NAMALWA (cell line): ENCODE measurements at regions not wholly inside any gene's neighbourhood (a gene's known extent, or its start where the extent isn't known, plus 50 kb on each side); places are given as distances from the start of the nearest gene placed in this dataset.
"Not testable (repeated sequence)": the region's sequence is repeated elsewhere in the genome, so short reads cannot be mapped to it uniquely, and the experiment has no call there.

Experiments used
- DNase-seq: peaks from one replicate; pipeline ENCODE4 v3.0.0-alpha.2; 2015; ENCODE audit warnings: low spot score

- DNase-seq = no peak
Measured at GRCh38 chr3:64806668-64807605, 119.1 kb upstream of the ADAMTS9 start.

- no peak for DNase-seq
Measured at GRCh38 chr3:64805978-64806377, 118.2 kb upstream of the ADAMTS9 start.

- DNase-seq = no peak
Measured at GRCh38 chr3:64805248-64805647, 117.4 kb upstream of the ADAMTS9 start.

GRCh38 chr3:64803469-64803868 is 115.7 kb upstream of the ADAMTS9 start:
- no peak for DNase-seq

GRCh38 chr3:64802460-64802859 is 114.7 kb upstream of the ADAMTS9 start:
- DNase-seq = no peak

- no peak for DNase-seq
Measured at GRCh38 chr3:64801856-64802255, 114.1 kb upstream of the ADAMTS9 start.

- no peak for DNase-seq
Measured at GRCh38 chr3:64799606-64800005, 111.8 kb upstream of the ADAMTS9 start.

- DNase-seq = no peak
Measured at GRCh38 chr3:64798316-64798715, 110.5 kb upstream of the ADAMTS9 start.

GRCh38 chr3:64796607-64797399 is 109.0 kb upstream of the ADAMTS9 start:
- DNase-seq = no peak

GRCh38 chr3:64792445-64792844 is 104.6 kb upstream of the ADAMTS9 start:
- no peak for DNase-seq

- no peak for DNase-seq
Measured at GRCh38 chr3:64789111-64789510, 101.3 kb upstream of the ADAMTS9 start.

- DNase-seq = no peak
Measured at GRCh38 chr3:64783200-64783599, 95.4 kb upstream of the ADAMTS9 start.

GRCh38 chr3:64780923-64781322 is 93.1 kb upstream of the ADAMTS9 start:
- DNase-seq = not testable (repeated sequence)

- no peak for DNase-seq
Measured at GRCh38 chr3:64773137-64773536, 85.3 kb upstream of the ADAMTS9 start.

GRCh38 chr3:64766440-64766839 is 78.6 kb upstream of the ADAMTS9 start:
- DNase-seq = no peak

- DNase-seq = no peak
Measured at GRCh38 chr3:64765947-64766346, 78.1 kb upstream of the ADAMTS9 start.

GRCh38 chr3:64764386-64764929 is 76.7 kb upstream of the ADAMTS9 start:
- no peak for DNase-seq

- no peak for DNase-seq
Measured at GRCh38 chr3:64763980-64764379, 76.2 kb upstream of the ADAMTS9 start.

- DNase-seq = no peak
Measured at GRCh38 chr3:64761729-64762128, 73.9 kb upstream of the ADAMTS9 start.

- no peak for DNase-seq
Measured at GRCh38 chr3:64760258-64760657, 72.5 kb upstream of the ADAMTS9 start.

GRCh38 chr3:64759811-64760210 is 72.0 kb upstream of the ADAMTS9 start:
- no peak for DNase-seq

GRCh38 chr3:64756398-64756986 is 68.7 kb upstream of the ADAMTS9 start:
- DNase-seq = no peak
